ENCODE measurements at regions not wholly inside any gene's neighbourhood (a gene's known extent, or its start where the extent isn't known, plus 50 kb on each side); places are given as distances from the start of the nearest gene placed in this dataset.

DNA sequence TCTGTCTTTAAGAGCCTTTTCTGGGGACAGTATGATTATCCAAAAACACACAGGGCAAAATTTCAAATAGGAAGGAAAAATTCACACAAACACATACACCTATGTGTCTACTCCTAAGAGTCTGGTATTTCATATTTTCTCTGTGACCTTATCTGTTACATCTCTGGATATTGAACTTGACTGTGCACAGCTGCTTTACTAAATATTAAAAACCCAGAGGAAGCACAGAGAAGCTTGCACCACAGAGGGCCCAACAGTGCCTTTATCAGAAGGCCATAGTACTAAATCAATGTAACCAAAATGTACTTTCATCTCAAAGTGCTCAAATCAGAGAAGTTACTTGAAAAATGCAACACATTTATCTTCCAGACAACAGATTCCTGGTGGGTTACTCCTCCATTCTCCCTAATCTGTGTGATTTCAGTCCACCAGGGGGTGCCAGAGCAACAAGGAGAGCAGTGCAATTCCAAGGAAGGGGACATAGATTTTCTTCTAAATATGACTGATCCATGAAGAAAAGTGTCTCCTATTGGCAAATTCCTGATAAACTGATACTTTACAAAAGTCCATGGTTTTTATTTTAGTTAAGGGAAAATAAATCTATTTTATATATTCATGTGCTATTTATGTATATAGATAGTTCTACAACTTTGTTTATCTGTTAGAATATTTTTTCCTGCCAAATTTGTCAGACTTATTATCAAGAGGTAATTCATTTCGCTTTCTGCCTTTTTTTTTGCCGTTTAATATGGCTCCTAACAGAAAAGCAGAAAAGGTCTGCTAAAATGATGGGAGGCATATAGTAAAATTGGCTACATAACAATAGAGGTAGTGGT lies 617.6 kb downstream of the LRFN5 start:
- DNase-seq (ENCODE audit: low spot score), result no peak
- TF ChIP-seq, protein P1, sequence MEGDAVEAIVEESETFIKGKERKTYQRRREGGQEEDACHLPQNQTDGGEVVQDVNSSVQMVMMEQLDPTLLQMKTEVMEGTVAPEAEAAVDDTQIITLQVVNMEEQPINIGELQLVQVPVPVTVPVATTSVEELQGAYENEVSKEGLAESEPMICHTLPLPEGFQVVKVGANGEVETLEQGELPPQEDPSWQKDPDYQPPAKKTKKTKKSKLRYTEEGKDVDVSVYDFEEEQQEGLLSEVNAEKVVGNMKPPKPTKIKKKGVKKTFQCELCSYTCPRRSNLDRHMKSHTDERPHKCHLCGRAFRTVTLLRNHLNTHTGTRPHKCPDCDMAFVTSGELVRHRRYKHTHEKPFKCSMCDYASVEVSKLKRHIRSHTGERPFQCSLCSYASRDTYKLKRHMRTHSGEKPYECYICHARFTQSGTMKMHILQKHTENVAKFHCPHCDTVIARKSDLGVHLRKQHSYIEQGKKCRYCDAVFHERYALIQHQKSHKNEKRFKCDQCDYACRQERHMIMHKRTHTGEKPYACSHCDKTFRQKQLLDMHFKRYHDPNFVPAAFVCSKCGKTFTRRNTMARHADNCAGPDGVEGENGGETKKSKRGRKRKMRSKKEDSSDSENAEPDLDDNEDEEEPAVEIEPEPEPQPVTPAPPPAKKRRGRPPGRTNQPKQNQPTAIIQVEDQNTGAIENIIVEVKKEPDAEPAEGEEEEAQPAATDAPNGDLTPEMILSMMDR (IDR thresholded peaks at IDR 0.05; ENCODE audit: extremely low read depth, missing control alignments), result peak; percentile 42

DNA sequence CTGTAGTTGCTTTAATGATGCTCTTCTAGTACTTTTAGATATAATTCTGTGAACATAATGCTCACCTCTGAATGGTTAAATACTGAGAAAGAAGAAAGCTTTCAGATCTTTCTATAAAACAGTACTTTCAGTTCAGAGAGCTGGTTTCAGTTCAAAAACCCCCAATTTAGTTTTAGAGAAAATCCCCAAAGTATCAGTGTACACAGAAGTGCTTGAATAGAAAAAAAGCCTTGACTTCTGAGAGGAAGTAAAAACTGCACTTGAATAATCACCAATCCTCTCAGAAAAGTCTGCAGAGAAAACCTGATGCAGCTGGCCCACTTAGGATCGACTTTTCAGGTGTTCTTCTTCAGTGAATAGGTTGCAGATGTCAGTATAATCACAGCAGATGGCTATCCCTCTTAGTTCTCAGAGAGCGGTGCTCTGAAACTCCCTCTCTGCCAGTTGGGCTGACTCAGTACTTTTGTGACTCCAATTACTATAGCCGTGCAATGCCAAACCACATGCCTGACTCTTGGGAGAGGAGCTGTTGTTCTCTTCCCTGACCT lies 616.3 kb downstream of the LRFN5 start:
- TF ChIP-seq, protein P1 (IDR thresholded peaks at IDR 0.05; ENCODE audit: extremely low read depth, missing control alignments), result no peak
- peak; percentile 20 for DNase-seq (ENCODE audit: low spot score)

DNA sequence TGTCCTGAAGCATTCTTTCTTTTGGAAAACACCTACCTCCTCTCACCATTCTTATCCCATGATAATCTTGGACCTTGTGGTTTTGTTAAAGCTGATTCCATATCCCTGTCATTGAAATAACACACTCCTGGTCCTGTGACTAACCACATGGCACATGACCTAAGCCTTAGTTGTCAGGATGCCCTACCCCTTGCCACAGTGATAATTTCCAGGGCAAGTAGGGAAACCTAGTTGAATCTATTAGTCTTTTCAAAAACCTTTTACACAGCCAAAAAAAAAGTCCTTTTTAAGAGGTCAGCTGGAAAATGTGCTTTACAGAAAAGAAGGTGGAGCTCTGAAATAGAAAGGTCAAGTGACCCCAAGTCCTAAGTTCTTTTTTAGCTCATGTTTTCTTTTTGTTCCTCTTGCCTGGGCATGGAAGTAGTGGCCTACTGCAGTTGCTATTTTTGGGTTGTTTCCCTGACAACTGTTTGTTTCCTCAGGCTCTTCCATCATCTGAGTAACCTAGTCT lies 608.4 kb downstream of the LRFN5 start:
- TF ChIP-seq, protein P1 (IDR thresholded peaks at IDR 0.05; ENCODE audit: extremely low read depth, missing control alignments), result no peak
- no peak for DNase-seq (ENCODE audit: low spot score)

DNA sequence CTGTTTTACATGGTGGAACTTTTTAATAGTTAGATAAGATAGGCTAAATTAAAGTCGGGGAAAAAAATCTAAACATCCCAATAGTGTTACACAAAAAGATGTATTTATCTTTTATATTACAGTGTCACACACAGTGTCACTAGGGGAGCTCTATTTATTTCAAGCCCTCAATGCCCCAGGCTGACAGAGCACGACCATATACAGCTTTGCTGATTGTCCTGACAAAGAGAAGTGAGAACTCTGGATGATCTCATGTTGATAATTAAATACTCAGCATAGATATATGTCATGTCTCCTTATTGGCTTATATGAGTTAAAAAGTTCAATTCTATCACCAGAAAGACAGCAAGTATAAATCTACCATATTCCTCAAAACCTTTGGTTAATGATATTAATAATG lies 594.3 kb downstream of the LRFN5 start:
- TF ChIP-seq, protein P1 (IDR thresholded peaks at IDR 0.05; ENCODE audit: extremely low read depth, missing control alignments), result no peak
- DNase-seq (ENCODE audit: low spot score), result no peak

DNA sequence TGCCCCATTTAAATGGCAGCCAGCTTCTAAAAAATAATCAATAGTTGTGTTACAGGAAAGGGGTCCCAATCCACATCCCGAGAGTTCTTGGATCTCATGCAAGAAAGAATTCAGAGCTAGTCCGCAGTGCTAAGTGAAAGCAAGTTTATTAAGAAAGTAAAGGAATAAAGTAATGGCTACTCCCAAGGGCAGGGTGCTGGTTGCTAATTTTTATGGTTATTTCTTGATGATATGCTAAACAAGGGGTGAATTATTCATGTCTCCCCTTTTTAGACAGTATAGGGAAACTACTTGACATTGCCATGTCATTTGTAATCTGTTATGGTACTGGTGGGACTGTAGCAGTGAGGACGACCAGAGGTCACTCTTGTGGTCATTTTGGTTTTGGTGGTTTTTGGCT lies 591.3 kb downstream of the LRFN5 start:
- DNase-seq (ENCODE audit: low spot score), result no peak
- TF ChIP-seq, protein P1 (IDR thresholded peaks at IDR 0.05; ENCODE audit: extremely low read depth, missing control alignments), result no peak

DNA sequence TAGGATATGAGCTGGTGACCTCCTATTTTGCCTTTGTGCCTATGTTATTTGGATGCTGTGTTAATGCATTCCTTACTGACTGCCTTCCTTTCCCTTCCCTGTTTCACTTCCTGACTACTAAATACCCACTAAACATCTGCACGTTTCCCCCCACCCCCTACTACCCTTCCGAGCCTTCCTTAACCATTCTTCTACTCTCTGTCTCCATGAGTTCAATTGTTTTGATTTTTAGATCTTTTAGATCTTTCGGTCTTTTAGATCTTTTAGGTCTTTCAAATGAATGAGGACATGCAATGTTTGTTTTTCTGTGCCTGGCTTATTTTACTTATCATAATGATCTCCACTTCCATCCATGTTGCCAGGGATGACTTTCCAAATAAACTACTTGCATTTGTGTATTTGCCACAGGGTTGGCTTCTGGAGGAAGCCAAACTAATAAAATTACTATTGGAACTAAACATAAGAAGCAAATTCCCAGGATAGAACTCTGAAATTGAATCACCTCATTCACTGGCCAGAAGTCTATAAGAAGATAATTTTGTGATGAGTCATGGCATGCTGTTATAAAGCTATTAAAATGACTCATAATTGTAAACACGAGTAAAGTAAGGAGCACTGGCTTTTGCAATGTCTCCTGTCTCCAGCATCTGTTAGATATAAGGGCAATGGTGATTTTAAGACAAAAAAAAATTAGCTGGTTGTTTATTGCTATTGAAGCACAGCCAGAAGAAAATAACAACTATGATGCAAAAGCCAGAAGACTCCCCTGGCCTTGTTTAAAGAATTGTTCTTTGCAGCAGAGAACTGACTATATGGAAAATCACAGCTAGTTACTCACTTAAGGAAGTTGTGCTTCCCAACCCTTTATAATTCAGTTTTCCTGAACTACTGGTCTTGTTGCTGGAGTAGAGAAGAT lies 586.3 kb downstream of the LRFN5 start:
- no peak for DNase-seq (ENCODE audit: low spot score)
- TF ChIP-seq, protein P1 (IDR thresholded peaks at IDR 0.05; ENCODE audit: extremely low read depth, missing control alignments), result no peak

Measured in GM20000 (cell line).